GM23248 (cell line): ENCODE measurements at regions not wholly inside any gene's neighbourhood (a gene's known extent, or its start where the extent isn't known, plus 50 kb on each side); places are given as distances from the start of the nearest gene placed in this dataset.

Source experiments
- DNase-seq: peaks from one replicate; pipeline ENCODE4 v3.0.0-alpha.2; 2015
- H2AFZ ChIP-seq: fragments of 200-600 bp; sonication (generic); 2 replicates; pipeline ENCODE4 v1.6.1; 2016; ENCODE audit warnings: antibody characterized with exemption
- H3F3A ChIP-seq: fragments of 200-600 bp; sonication (generic); 2 replicates; pipeline ENCODE4 v1.6.1; 2016; ENCODE audit warnings: mild to moderate bottlenecking, antibody characterized with exemption, mixed run types; ENCODE audit not compliant: insufficient read depth
- H3K27ac ChIP-seq: fragments of 200-600 bp; sonication (generic); 2 replicates; pipeline ENCODE4 v1.5.1; 2016; ENCODE audit warnings: mild to moderate bottlenecking
- H3K27me3 ChIP-seq: fragments of 200-600 bp; sonication (generic); replicated peaks from 2 replicates; pipeline ENCODE4 v1.6.1; 2016; ENCODE audit warnings: mild to moderate bottlenecking; ENCODE audit not compliant: insufficient read depth
- H3K36me3 ChIP-seq: fragments of 200-600 bp; sonication (generic); 2 replicates; pipeline ENCODE4 v1.6.1; 2016; ENCODE audit warnings: low read depth, mild to moderate bottlenecking
- H3K4me1 ChIP-seq: fragments of 200-600 bp; sonication (generic); 2 replicates; pipeline ENCODE4 v1.6.1; 2016; ENCODE audit warnings: mild to moderate bottlenecking; ENCODE audit not compliant: insufficient read depth
- H3K4me2 ChIP-seq: fragments of 200-600 bp; sonication (generic); one replicate; pipeline ENCODE4 v1.6.1; 2016; ENCODE audit warnings: mild to moderate bottlenecking; ENCODE audit not compliant: unreplicated experiment
- H3K4me3 ChIP-seq: fragments of 200-600 bp; sonication (generic); 2 replicates; pipeline ENCODE4 v1.5.1; 2016; ENCODE audit warnings: mild to moderate bottlenecking
- H3K79me2 ChIP-seq: fragments of 200-600 bp; sonication (generic); 2 replicates; pipeline ENCODE4 v1.6.1; 2016; ENCODE audit warnings: mild to moderate bottlenecking; ENCODE audit not compliant: insufficient read depth
- H3K9ac ChIP-seq: fragments of 200-600 bp; sonication (generic); 2 replicates; pipeline ENCODE4 v1.6.1; 2016; ENCODE audit warnings: mild to moderate bottlenecking
- H3K9me2 ChIP-seq: fragments of 200-600 bp; sonication (generic); 2 replicates; pipeline ENCODE4 v1.6.1; 2016; ENCODE audit warnings: mixed run types, mild to moderate bottlenecking, moderate library complexity; ENCODE audit not compliant: insufficient read depth
- H3K9me3 ChIP-seq: fragments of 200-600 bp; sonication (generic); one replicate; pipeline ENCODE4 v1.6.1; 2017; ENCODE audit warnings: low read depth
- H4K20me1 ChIP-seq: fragments of 200-600 bp; sonication (generic); 2 replicates; pipeline ENCODE4 v1.6.0; 2016; ENCODE audit not compliant: insufficient read depth
- EZH2 ChIP-seq: fragments of 200-600 bp; sonication (generic); IDR thresholded peaks from 2 replicates; pipeline ENCODE4 v1.6.1; 2018; ENCODE audit warnings: antibody characterized with exemption, mild to moderate bottlenecking; ENCODE audit not compliant: insufficient read depth, poor library complexity, severe bottlenecking
- EZH2phosphoT487 ChIP-seq: fragments of 200-600 bp; sonication (generic); IDR thresholded peaks from 2 replicates; pipeline ENCODE4 v1.6.1; 2018; ENCODE audit warnings: antibody characterized with exemption, moderate library complexity, mild to moderate bottlenecking, low read depth; ENCODE audit not compliant: insufficient read depth
- WGBS, 2 experiments: methylation state at CpG; one replicate each; pipeline ENCODE4 v1.1.6; 2015 to 2017; ENCODE audit warnings: low lambda C conversion rate in 2 of 2, low coverage in 1 of 2; ENCODE audit errors: missing lambda C conversion rate in 2 of 2; 5-methylcytosine and 5-hydroxymethylcytosine counted together
- in situ Hi-C: fragments of 300-500 bp; cut with MboI; formaldehyde crosslinking; loops from 2 replicates; pipeline ENCODE4 v1.15.0; 2020

DNA sequence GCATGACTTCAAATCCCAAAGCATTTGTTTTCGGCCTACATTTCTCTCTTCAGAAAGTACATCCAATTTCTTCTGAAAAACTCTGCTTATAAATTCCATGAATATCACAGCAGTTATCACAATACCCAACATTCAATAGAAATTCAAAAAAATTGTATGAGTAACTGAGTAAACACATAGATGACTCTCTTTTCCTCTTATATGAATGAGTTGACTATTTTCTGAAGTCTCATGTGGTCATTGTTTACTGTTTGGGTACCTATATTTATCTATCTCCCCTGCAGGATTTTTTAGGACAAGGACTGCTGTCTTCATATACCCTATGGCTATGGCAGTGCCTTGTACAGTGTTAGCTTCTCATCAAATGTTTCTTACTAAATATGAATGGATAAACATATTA lies 157.1 kb downstream of the HTR1A start:
- Histone ChIP-seq H2AFZ (no peak overlapping the region), H3K4me3 (no peak overlapping the region), H3K4me1 (no peaks in the 10 kb centered on the region), H3K27ac (no peak overlapping the region), H4K20me1 (no peaks in the 10 kb centered on the region), H3K4me2 (no peak overlapping the region), H3K9ac (no peak overlapping the region), H3K9me2 (no peaks in the 10 kb centered on the region), H3K79me2 (no peaks in the 10 kb centered on the region), H3K9me3 (no peaks in the 10 kb centered on the region), H3K36me3 (no peaks in the 10 kb centered on the region), H3F3A (no peaks in the 10 kb centered on the region), H3K27me3 (no peaks in the 10 kb centered on the region)
- TF ChIP-seq EZH2 (no peak), EZH2phosphoT487 (no peak)
- no peak for DNase-seq
- WGBS, 2 experiments, result 6 to 20% methylated on average over 1 of the region's 1 CpG
- in situ Hi-C loops, result no loop called here

DNA sequence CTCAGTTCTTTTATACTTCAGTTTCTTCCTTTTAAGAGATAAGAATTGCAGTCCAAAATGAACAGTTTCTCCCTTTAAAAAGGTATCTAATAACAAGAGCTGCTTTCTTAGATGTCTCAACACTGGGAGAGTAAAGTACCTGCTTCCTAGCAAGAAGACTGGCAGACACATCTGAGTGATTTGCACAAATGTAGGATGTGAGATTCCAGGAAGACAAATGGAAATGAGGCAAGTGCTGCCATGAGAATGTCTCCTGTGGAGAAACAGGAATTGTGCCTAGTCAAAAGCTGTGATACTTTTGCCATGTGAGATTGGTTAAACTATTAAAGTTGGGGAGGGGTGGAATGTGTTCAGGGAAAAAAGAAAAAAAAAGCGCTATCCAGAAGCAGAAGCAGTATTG lies 159.1 kb downstream of the HTR1A start:
- Histone ChIP-seq H3K9me3 (no peaks in the 10 kb centered on the region), H3K9ac (no peak overlapping the region)
- in situ Hi-C loops, result no loop called here

DNA sequence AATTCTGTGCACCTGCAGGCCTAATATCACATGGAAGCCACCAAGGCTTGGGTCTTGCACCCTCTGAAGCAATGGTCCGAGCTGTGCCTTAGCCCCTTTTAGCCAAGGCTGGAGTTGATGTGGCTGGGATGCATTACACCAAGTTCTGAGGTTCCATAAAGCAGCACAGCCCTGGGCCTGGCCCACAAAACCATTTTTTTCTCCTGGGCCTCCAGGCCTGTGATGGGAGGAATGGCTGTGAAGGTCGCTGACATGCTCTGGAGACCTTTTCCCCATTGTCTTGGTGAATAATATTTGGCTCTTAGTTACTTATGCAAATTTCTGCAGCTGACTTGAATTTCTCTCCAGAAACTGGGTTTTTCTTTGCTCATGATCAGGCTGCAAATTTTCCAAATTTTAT lies 167.3 kb downstream of the HTR1A start:
- DNase-seq, result no peak
- TF ChIP-seq EZH2 (no peak), EZH2phosphoT487 (no peak)
- H3K36me3 ChIP-seq, result no peaks in the 10 kb centered on the region

More for the DNA sequence above, 159.1 kb downstream of the HTR1A start:
- Histone ChIP-seq H4K20me1 (no peaks in the 10 kb centered on the region), H3K4me3 (no peak overlapping the region), H3K27ac (no peak overlapping the region), H3K36me3 (no peaks in the 10 kb centered on the region), H3K27me3 (no peaks in the 10 kb centered on the region), H3K4me2 (no peak overlapping the region), H3K4me1 (no peaks in the 10 kb centered on the region), H2AFZ (no peak overlapping the region), H3K9me2 (no peaks in the 10 kb centered on the region), H3K79me2 (no peaks in the 10 kb centered on the region), H3F3A (no peaks in the 10 kb centered on the region)
- TF ChIP-seq EZH2 (no peak), EZH2phosphoT487 (no peak)
- WGBS, 2 experiments, result 0 to 50% methylated on average over 1 of the region's 1 CpG
- DNase-seq, result no peak

DNA sequence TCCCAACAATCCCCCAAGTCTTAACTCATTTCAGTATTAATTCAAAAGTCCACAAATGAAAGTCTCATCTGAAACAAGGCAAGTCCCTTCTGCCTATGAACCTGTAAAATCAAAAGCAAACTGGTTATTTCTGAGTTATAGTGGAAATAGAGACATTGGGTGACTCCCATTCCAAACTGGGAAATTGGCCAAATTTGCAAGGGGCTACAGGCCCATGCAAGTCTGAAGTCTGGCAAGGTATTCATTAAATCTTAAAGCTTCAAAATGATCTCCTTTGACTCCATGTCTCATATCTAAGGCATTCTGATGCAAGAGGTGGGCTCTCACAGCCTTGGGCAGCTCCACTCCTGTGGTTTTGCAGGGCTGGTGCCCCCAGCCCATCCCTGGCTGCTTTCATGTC lies 167.9 kb downstream of the HTR1A start:
- DNase-seq, result no peak
- no peak overlapping the region for H3K9ac ChIP-seq
- no peaks in the 10 kb centered on the region for H3K4me1 ChIP-seq
- in situ Hi-C loops, result no loop called here
- no peaks in the 10 kb centered on the region for H3K36me3 ChIP-seq
- no peak overlapping the region for H2AFZ ChIP-seq
- no peak overlapping the region for H3K27ac ChIP-seq
- TF ChIP-seq EZH2 (no peak), EZH2phosphoT487 (no peak)
- H3K4me3 ChIP-seq, result no peak overlapping the region
- no peaks in the 10 kb centered on the region for H3F3A ChIP-seq
- no peaks in the 10 kb centered on the region for H4K20me1 ChIP-seq
- H3K9me3 ChIP-seq, result no peaks in the 10 kb centered on the region
- no peaks in the 10 kb centered on the region for H3K27me3 ChIP-seq
- H3K4me2 ChIP-seq, result no peak overlapping the region
- no peaks in the 10 kb centered on the region for H3K9me2 ChIP-seq
- no peaks in the 10 kb centered on the region for H3K79me2 ChIP-seq

More for the DNA sequence above, 167.3 kb downstream of the HTR1A start:
- Histone ChIP-seq H3K27me3 (no peaks in the 10 kb centered on the region), H3K4me1 (no peaks in the 10 kb centered on the region), H3K27ac (no peak overlapping the region), H3K4me2 (no peak overlapping the region), H3K9ac (no peak overlapping the region), H4K20me1 (no peaks in the 10 kb centered on the region), H3K9me3 (no peaks in the 10 kb centered on the region), H3K4me3 (no peak overlapping the region), H3K79me2 (no peaks in the 10 kb centered on the region), H3K9me2 (no peaks in the 10 kb centered on the region), H3F3A (no peaks in the 10 kb centered on the region), H2AFZ (no peak overlapping the region)
- in situ Hi-C loops, result no loop called here
- 5 to 14% methylated on average over 2 of the region's 2 CpGs for WGBS, 2 experiments

DNA sequence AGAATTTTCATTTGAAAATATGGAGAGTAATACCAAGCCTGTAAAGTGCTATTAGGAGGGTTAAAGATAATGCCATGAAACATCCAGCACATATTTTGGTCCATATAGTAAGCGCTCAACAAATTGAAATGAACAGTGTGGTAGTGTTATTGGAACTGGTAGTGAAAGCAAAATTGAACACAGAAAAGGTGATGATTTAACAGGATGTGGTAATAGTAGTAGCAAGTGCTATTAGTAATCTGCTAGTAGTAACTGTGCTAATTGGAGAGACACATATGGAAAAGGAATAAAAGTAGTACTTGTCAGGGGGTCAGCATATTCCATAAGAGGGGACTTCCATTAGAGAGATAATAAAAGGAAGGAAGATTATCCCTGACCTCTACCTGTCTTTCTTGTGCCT lies 187.3 kb downstream of the HTR1A start:
- Histone ChIP-seq H3K4me1 (no peaks in the 10 kb centered on the region), H3K79me2 (no peaks in the 10 kb centered on the region), H3F3A (no peaks in the 10 kb centered on the region), H2AFZ (no peak overlapping the region), H3K9ac (no peak overlapping the region), H3K27ac (no peak overlapping the region), H3K27me3 (no peaks in the 10 kb centered on the region), H3K9me3 (no peaks in the 10 kb centered on the region), H3K36me3 (no peaks in the 10 kb centered on the region), H3K4me3 (no peak overlapping the region), H3K4me2 (no peak overlapping the region), H3K9me2 (no peaks in the 10 kb centered on the region), H4K20me1 (no peaks in the 10 kb centered on the region)
- TF ChIP-seq EZH2phosphoT487, result no peak
- TF ChIP-seq EZH2, result no peak
- 79 to 84% methylated on average over 1 of the region's 1 CpG for WGBS, 2 experiments
- no peak for DNase-seq
- in situ Hi-C loops, result no loop called here
